Astrocyte (in vitro differentiated cells and primary cell): ENCODE measurements at regions not wholly inside any gene's neighbourhood (a gene's known extent, or its start where the extent isn't known, plus 50 kb on each side); places are given as distances from the start of the nearest gene placed in this dataset.

Experiments
- EZH2 ChIP-seq: IDR thresholded peaks from 2 replicates; pipeline ENCODE4 v1.6.1; 2012; ENCODE audit warnings: mild to moderate bottlenecking, low read length, inconsistent platforms; ENCODE audit not compliant: insufficient read depth
- TF ChIP-seq, protein P1 (sequence below): IDR thresholded peaks from 2 replicates; pipeline ENCODE4 v1.5.1; 2011; ENCODE audit warnings: low read depth, mild to moderate bottlenecking, inconsistent platforms, low read length, moderate library complexity; ENCODE audit not compliant: insufficient read depth

DNA sequence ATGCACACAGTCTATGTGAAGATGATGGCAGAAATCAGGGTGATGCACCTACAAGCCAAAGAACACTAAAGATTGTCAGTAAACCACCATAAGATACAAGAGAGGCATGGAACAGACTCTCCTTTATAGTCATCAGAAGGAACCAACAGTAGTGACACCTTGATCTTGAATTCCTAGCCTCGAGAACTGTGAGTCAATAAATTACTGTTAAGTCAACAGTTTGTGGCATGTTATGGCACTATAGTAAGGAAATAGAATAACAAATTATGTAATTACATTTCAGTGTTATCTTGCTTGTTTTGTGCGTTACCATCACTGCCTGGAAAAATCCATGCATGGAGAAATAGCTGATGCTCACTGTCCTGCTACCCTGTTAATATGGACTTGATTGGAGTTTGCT is 110.2 kb upstream of the LRP1B start:
- TF ChIP-seq, protein P1, sequence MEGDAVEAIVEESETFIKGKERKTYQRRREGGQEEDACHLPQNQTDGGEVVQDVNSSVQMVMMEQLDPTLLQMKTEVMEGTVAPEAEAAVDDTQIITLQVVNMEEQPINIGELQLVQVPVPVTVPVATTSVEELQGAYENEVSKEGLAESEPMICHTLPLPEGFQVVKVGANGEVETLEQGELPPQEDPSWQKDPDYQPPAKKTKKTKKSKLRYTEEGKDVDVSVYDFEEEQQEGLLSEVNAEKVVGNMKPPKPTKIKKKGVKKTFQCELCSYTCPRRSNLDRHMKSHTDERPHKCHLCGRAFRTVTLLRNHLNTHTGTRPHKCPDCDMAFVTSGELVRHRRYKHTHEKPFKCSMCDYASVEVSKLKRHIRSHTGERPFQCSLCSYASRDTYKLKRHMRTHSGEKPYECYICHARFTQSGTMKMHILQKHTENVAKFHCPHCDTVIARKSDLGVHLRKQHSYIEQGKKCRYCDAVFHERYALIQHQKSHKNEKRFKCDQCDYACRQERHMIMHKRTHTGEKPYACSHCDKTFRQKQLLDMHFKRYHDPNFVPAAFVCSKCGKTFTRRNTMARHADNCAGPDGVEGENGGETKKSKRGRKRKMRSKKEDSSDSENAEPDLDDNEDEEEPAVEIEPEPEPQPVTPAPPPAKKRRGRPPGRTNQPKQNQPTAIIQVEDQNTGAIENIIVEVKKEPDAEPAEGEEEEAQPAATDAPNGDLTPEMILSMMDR: no peak
- TF ChIP-seq EZH2: no peak
